SK-N-SH treated with all-trans-retinoic acid at 6 μM for 48 hours (cell line): ENCODE measurements at regions not wholly inside any gene's neighbourhood (a gene's known extent, or its start where the extent isn't known, plus 50 kb on each side); places are given as distances from the start of the nearest gene placed in this dataset.

ENCODE experiments used
- ATAC-seq: fragments of 200-7000 bp; cut with Tn5 transposase; 3 replicates; pipeline ENCODE4 v1.9.1; 2020; ENCODE audit warnings: mild to moderate bottlenecking, moderate library complexity
- ARNTL ChIP-seq: fragments of 450-650 bp; formaldehyde crosslinking; IDR thresholded peaks from 2 replicates; pipeline ENCODE4 v1.5.0; 2020; ENCODE audit warnings: low read depth, mild to moderate bottlenecking, moderate library complexity, borderline replicate concordance
- BACH2 ChIP-seq: fragments of 250-450 bp; sonication (Bioruptor Pico); IDR thresholded peaks from 2 replicates; pipeline ENCODE4 v1.9.0; 2021; ENCODE audit warnings: mild to moderate bottlenecking, borderline replicate concordance
- CREB5 ChIP-seq: fragments of 250-450 bp; sonication (Bioruptor Pico); IDR thresholded peaks from 2 replicates; pipeline ENCODE4 v1.5.1; 2020; ENCODE audit warnings: low read depth, mild to moderate bottlenecking, moderate library complexity
- CSDC2 ChIP-seq: fragments of 250-450 bp; sonication (Bioruptor Pico); IDR thresholded peaks from 2 replicates; pipeline ENCODE4 v1.5.0; 2020; ENCODE audit warnings: mild to moderate bottlenecking, moderate library complexity
- CSRNP3 ChIP-seq: fragments of 250-450 bp; sonication (Bioruptor Pico); IDR thresholded peaks from 2 replicates; pipeline ENCODE4 v1.5.1; 2021; ENCODE audit warnings: mild to moderate bottlenecking, moderate library complexity
- ESRRG ChIP-seq: fragments of 250-450 bp; sonication (Bioruptor Pico); IDR thresholded peaks from 2 replicates; pipeline ENCODE4 v1.6.1; 2021; ENCODE audit warnings: mild to moderate bottlenecking
- GLIS3 ChIP-seq: fragments of 250-450 bp; sonication (Bioruptor Pico); IDR thresholded peaks from 2 replicates; pipeline ENCODE4 v1.5.0; 2020; ENCODE audit warnings: mild to moderate bottlenecking, moderate library complexity
- ISL1 ChIP-seq: fragments of 250-450 bp; sonication (Bioruptor Pico); IDR thresholded peaks from 2 replicates; pipeline ENCODE4 v2.1.2; 2022; ENCODE audit warnings: mild to moderate bottlenecking, moderate library complexity
- OSR1 ChIP-seq: fragments of 250-450 bp; sonication (Bioruptor Pico); IDR thresholded peaks from 2 replicates; pipeline ENCODE4 v1.8.0; 2022; ENCODE audit warnings: moderate library complexity, mild to moderate bottlenecking, inconsistent platforms
- PATZ1 ChIP-seq: fragments of 250-450 bp; sonication (Bioruptor Pico); IDR thresholded peaks from 2 replicates; pipeline ENCODE4 v1.8.0; 2020; ENCODE audit warnings: mild to moderate bottlenecking, moderate library complexity, borderline replicate concordance
- POU6F1 ChIP-seq: fragments of 250-450 bp; sonication (Bioruptor Pico); IDR thresholded peaks from 2 replicates; pipeline ENCODE4 v1.8.0; 2021; ENCODE audit warnings: low read depth, mild to moderate bottlenecking, moderate library complexity, borderline replicate concordance
- PPARA ChIP-seq: fragments of 250-450 bp; sonication (Bioruptor Pico); IDR thresholded peaks from 2 replicates; pipeline ENCODE4 v1.5.0; 2020; ENCODE audit warnings: mild to moderate bottlenecking, borderline replicate concordance
- RARB ChIP-seq: fragments of 250-450 bp; sonication (Bioruptor Pico); IDR thresholded peaks from 2 replicates; pipeline ENCODE4 v1.8.0; 2021; ENCODE audit warnings: mild to moderate bottlenecking, moderate library complexity
- SNAI2 ChIP-seq: fragments of 250-450 bp; sonication (Bioruptor Pico); IDR thresholded peaks from 2 replicates; pipeline ENCODE4 v1.5.0; 2020; ENCODE audit warnings: mild to moderate bottlenecking, moderate library complexity
- TCF4 ChIP-seq: fragments of 250-450 bp; sonication (Bioruptor Pico); IDR thresholded peaks from 2 replicates; pipeline ENCODE4 v1.8.0; 2021; ENCODE audit warnings: mild to moderate bottlenecking, moderate library complexity, borderline replicate concordance
- TOX ChIP-seq: fragments of 250-450 bp; sonication (Bioruptor Pico); IDR thresholded peaks from 2 replicates; pipeline ENCODE4 v1.8.0; 2021; ENCODE audit warnings: mild to moderate bottlenecking, moderate library complexity, borderline replicate concordance
- TSHZ2 ChIP-seq: fragments of 250-450 bp; sonication (Bioruptor Pico); IDR thresholded peaks from 2 replicates; pipeline ENCODE4 v1.5.0; 2020; ENCODE audit warnings: mild to moderate bottlenecking, moderate library complexity
- ZC3H10 ChIP-seq: fragments of 250-450 bp; sonication (Bioruptor Pico); IDR thresholded peaks from 2 replicates; pipeline ENCODE4 v1.5.1; 2021; ENCODE audit warnings: mild to moderate bottlenecking, moderate library complexity
- ZFP3 ChIP-seq: fragments of 250-450 bp; sonication (Bioruptor Pico); IDR thresholded peaks from 2 replicates; pipeline ENCODE4 v1.5.0; 2020; ENCODE audit warnings: mild to moderate bottlenecking, moderate library complexity
- ZFP30 ChIP-seq: fragments of 450-650 bp; formaldehyde crosslinking; IDR thresholded peaks from 2 replicates; pipeline ENCODE4 v1.5.0; 2022; ENCODE audit warnings: mild to moderate bottlenecking, moderate library complexity
- ZNF565 ChIP-seq: fragments of 450-650 bp; formaldehyde crosslinking; conservative IDR thresholded peaks from 2 replicates; pipeline ENCODE4 v1.5.0; 2020; ENCODE audit warnings: low read depth, mild to moderate bottlenecking, moderate library complexity
- ZNF70 ChIP-seq: fragments of 450-650 bp; formaldehyde crosslinking; IDR thresholded peaks from 2 replicates; pipeline ENCODE4 v1.5.0; 2020; ENCODE audit warnings: mild to moderate bottlenecking, moderate library complexity
- ZNF8 ChIP-seq: fragments of 450-650 bp; formaldehyde crosslinking; IDR thresholded peaks from 2 replicates; pipeline ENCODE4 v1.5.0; 2020; ENCODE audit warnings: mild to moderate bottlenecking, moderate library complexity

GRCh38 chr13:72217142-72217541 lies 350.1 kb upstream of the DACH1 start:
- TF ChIP-seq GLIS3 (CRISPR knock-in tag) (no peak), CREB5 (CRISPR knock-in tag) (no peak), ZC3H10 (CRISPR knock-in tag) (no peak), PATZ1 (CRISPR knock-in tag) (no peak), ISL1 (CRISPR knock-in tag) (no peak), ARNTL (no peak), ESRRG (CRISPR knock-in tag) (no peak), TCF4 (peak; percentile 93), TOX (CRISPR knock-in tag) (no peak), PPARA (no peak), RARB (CRISPR knock-in tag) (no peak), ZNF565 (CRISPR knock-in tag) (no peak), CSDC2 (no peak), POU6F1 (CRISPR knock-in tag) (no peak), TSHZ2 (peak; percentile 76)
- ATAC-seq = no peak; the same call in 2 of the 3 replicates

- TF ChIP-seq ISL1 (CRISPR knock-in tag) (peak; percentile 58), SNAI2 (no peak), CREB5 (CRISPR knock-in tag) (no peak)
- ATAC-seq = peak; percentile 44
These were observed 341.2 kb upstream of the DACH1 start for GRCh38 chr13:72208112-72208645.

GRCh38 chr13:72205773-72206172 lies 338.8 kb upstream of the DACH1 start:
- no peak; the same call in 2 of the 3 replicates for ATAC-seq
- TF ChIP-seq ZFP3 (CRISPR knock-in tag) (no peak), ZNF8 (CRISPR knock-in tag) (no peak), ESRRG (CRISPR knock-in tag) (no peak), OSR1 (CRISPR knock-in tag) (no peak), PATZ1 (CRISPR knock-in tag) (no peak), POU6F1 (CRISPR knock-in tag) (no peak), ISL1 (CRISPR knock-in tag) (no peak), ZNF565 (CRISPR knock-in tag) (no peak), GLIS3 (CRISPR knock-in tag) (no peak), ZFP30 (CRISPR knock-in tag) (no peak), BACH2 (CRISPR knock-in tag) (no peak), TOX (CRISPR knock-in tag) (no peak), RARB (CRISPR knock-in tag) (no peak), SNAI2 (no peak), ZC3H10 (CRISPR knock-in tag) (no peak), ZNF70 (CRISPR knock-in tag) (no peak), TCF4 (no peak), CSRNP3 (no peak), CSDC2 (no peak)
